ENCODE measurements at regions not wholly inside any gene's neighbourhood (a gene's known extent, or its start where the extent isn't known, plus 50 kb on each side); places are given as distances from the start of the nearest gene placed in this dataset.

GRCh38 chr11:88428959-88429358, 91.4 kb upstream of the CTSC start:
- TF ChIP-seq REST (IDR thresholded peaks at IDR 0.05; ENCODE audit: insufficient read depth in 1 of 2, low read depth in 2 of 2, low read length in 1 of 2) (no peak), CTCF (IDR thresholded peaks at IDR 0.05) (no peak), POLR2AphosphoS5 (IDR thresholded peaks at IDR 0.05; ENCODE audit: low read depth, low read length) (no peak)

Data from Panc1 (cell line).